SU-DHL-6 (cell line): ENCODE measurements at regions not wholly inside any gene's neighbourhood (a gene's known extent, or its start where the extent isn't known, plus 50 kb on each side); places are given as distances from the start of the nearest gene placed in this dataset.

Experiments used
- H2AFZ ChIP-seq: fragments of 200-600 bp; sonication (generic); 2 replicates; pipeline ENCODE4 v1.6.1; 2014; ENCODE audit warnings: low read depth, mild to moderate bottlenecking, moderate library complexity, mixed read lengths, antibody characterized with exemption, low read length; ENCODE audit not compliant: severe bottlenecking
- H3F3A ChIP-seq: fragments of 200-600 bp; shearing (Covaris generic); 2 replicates; pipeline ENCODE4 v1.6.0; 2016; ENCODE audit warnings: antibody characterized with exemption, mild to moderate bottlenecking; ENCODE audit not compliant: insufficient read depth
- H3K27ac ChIP-seq: fragments of 200-600 bp; sonication (generic); 2 replicates; pipeline ENCODE4 v1.5.1; 2016; ENCODE audit warnings: low read depth, mild to moderate bottlenecking, low read length, moderate library complexity, mixed read lengths
- H3K27me3 ChIP-seq: fragments of 200-600 bp; sonication (generic), shearing (Covaris generic); 2 replicates; pipeline ENCODE4 v1.6.0; 2014; ENCODE audit warnings: mild to moderate bottlenecking, low read length
- H3K36me3 ChIP-seq: fragments of 200-600 bp; sonication (generic); 2 replicates; pipeline ENCODE4 v1.6.1; 2014; ENCODE audit warnings: mild to moderate bottlenecking, low read length, mixed read lengths
- H3K4me2 ChIP-seq: fragments of 300-600, 200-600 bp; shearing (Covaris generic), sonication (generic); 2 replicates; pipeline ENCODE4 v1.6.0; 2014; ENCODE audit warnings: low read length, low read depth, mild to moderate bottlenecking; ENCODE audit not compliant: poor library complexity, severe bottlenecking
- H3K4me3 ChIP-seq: fragments of 200-600 bp; sonication (generic); 2 replicates; pipeline ENCODE4 v1.5.1; 2014; ENCODE audit warnings: antibody characterized with exemption, low read length, mild to moderate bottlenecking, mixed read lengths; ENCODE audit not compliant: insufficient read depth, poor library complexity, severe bottlenecking
- H3K79me2 ChIP-seq: fragments of 200-600 bp; sonication (generic); 2 replicates; pipeline ENCODE4 v1.6.1; 2014; ENCODE audit warnings: mild to moderate bottlenecking, low read length, moderate library complexity; ENCODE audit not compliant: insufficient read depth
- H3K9ac ChIP-seq: fragments of 200-600 bp; sonication (generic); 2 replicates; pipeline ENCODE4 v1.7.0; 2014; ENCODE audit warnings: mild to moderate bottlenecking, low read length
- H3K9me2 ChIP-seq: fragments of 200-600 bp; sonication (generic); replicated peaks from 2 replicates; pipeline ENCODE4 v1.6.1; 2014; ENCODE audit warnings: low read length; ENCODE audit not compliant: insufficient read depth
- H3K9me3 ChIP-seq: fragments of 200-600 bp; sonication (generic); 2 replicates; pipeline ENCODE4 v1.6.1; 2014; ENCODE audit warnings: low read length, mixed read lengths; ENCODE audit not compliant: insufficient read depth
- H4K20me1 ChIP-seq: fragments of 200-600 bp; sonication (generic); 2 replicates; pipeline ENCODE4 v1.6.1; 2014; ENCODE audit warnings: low read depth, mild to moderate bottlenecking, antibody characterized with exemption, low read length, moderate library complexity, mixed read lengths
- CTCF ChIP-seq: fragments of 200-600 bp; sonication (generic); IDR thresholded peaks from one replicate; pipeline ENCODE4 v1.5.1; 2017; ENCODE audit warnings: antibody characterized with exemption, mild to moderate bottlenecking, low read length, moderate library complexity; ENCODE audit not compliant: insufficient read depth, poor library complexity, severe bottlenecking
- EZH2phosphoT487 ChIP-seq: fragments of 200-600 bp; sonication (generic), shearing (Covaris generic); conservative IDR thresholded peaks from 2 replicates; pipeline ENCODE4 v1.6.1; 2018; ENCODE audit warnings: mild to moderate bottlenecking, antibody characterized with exemption, low read length, moderate library complexity, mixed read lengths

GRCh38 chr3:55242921-55243320 is 244.2 kb downstream of the WNT5A start:
- Histone ChIP-seq H3K4me2 (no peak overlapping the region), H3K9ac (no peak overlapping the region), H3K79me2 (no peaks in the 10 kb centered on the region), H3K9me2 (no peaks in the 10 kb centered on the region), H3K27ac (no peak overlapping the region), H3F3A (no peaks in the 10 kb centered on the region), H3K36me3 (no peaks in the 10 kb centered on the region), H3K9me3 (no peaks in the 10 kb centered on the region), H2AFZ (no peak overlapping the region), H3K4me3 (no peak overlapping the region), H3K27me3 (no peaks in the 10 kb centered on the region), H4K20me1 (no peaks in the 10 kb centered on the region)
- no peak for TF ChIP-seq CTCF
- TF ChIP-seq EZH2phosphoT487 = no peak

- Histone ChIP-seq H3K27ac (no peak overlapping the region), H3K4me2 (no peak overlapping the region), H3K36me3 (no peaks in the 10 kb centered on the region), H3K9ac (no peak overlapping the region), H3K79me2 (no peaks in the 10 kb centered on the region), H3F3A (no peaks in the 10 kb centered on the region), H3K4me3 (no peak overlapping the region), H2AFZ (no peak overlapping the region), H3K9me2 (no peaks in the 10 kb centered on the region), H3K9me3 (no peaks in the 10 kb centered on the region), H4K20me1 (no peaks in the 10 kb centered on the region), H3K27me3 (no peaks in the 10 kb centered on the region)
- no peak for TF ChIP-seq CTCF
- TF ChIP-seq EZH2phosphoT487 = no peak
Observed at GRCh38 chr3:55241098-55241497, 246.0 kb downstream of the WNT5A start.

- H3K9ac ChIP-seq = no peak overlapping the region
- no peaks in the 10 kb centered on the region for H3K9me2 ChIP-seq
- H3K9me3 ChIP-seq = no peaks in the 10 kb centered on the region
- H3K4me3 ChIP-seq = no peak overlapping the region
- no peak overlapping the region for H2AFZ ChIP-seq
- H3K36me3 ChIP-seq = no peaks in the 10 kb centered on the region
- H3K4me2 ChIP-seq = no peak overlapping the region
- no peak overlapping the region for H3K27ac ChIP-seq
- no peaks in the 10 kb centered on the region for H4K20me1 ChIP-seq
- no peaks in the 10 kb centered on the region for H3K27me3 ChIP-seq
- TF ChIP-seq EZH2phosphoT487 (no peak), CTCF (no peak)
- no peaks in the 10 kb centered on the region for H3K79me2 ChIP-seq
- no peaks in the 10 kb centered on the region for H3F3A ChIP-seq
Observed at GRCh38 chr3:55235416-55235815, 251.7 kb downstream of the WNT5A start.
